ENCODE measurements at regions not wholly inside any gene's neighbourhood (a gene's known extent, or its start where the extent isn't known, plus 50 kb on each side); places are given as distances from the start of the nearest gene placed in this dataset.
"Not testable (repeated sequence)": the region's sequence is repeated elsewhere in the genome, so short reads cannot be mapped to it uniquely, and the experiment has no call there.

DNA sequence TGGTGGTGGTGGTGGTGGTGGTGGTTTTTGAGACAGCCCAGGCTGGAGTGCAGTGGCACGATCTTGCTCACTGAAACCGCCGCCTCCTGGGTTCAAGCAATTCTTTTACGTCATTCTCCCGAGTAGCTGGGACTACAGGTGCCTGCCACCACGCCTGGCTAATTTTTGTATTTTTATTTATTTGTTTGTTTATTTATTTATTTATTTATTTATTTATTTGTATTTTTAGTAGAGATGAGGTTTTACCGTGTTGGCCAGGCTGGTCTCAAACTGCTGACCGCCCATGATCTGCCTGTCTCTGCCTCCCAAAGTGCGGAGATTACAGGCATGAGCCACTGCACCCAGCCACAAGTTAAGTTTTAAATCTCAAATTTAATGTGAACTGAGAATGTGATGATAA is 126.5 kb downstream of the PCDH18 start:
- not testable (repeated sequence) for H3K4me1 ChIP-seq (ENCODE audit: control insufficient read depth in 3 of 3, insufficient read depth in 3 of 3, low read length in 3 of 3); H3K4me3 ChIP-seq (ENCODE audit: low read length in 3 of 3); H3K9me3 ChIP-seq (ENCODE audit: control insufficient read depth in 3 of 3, low read length in 3 of 3); H3K9ac ChIP-seq (ENCODE audit: low read depth in 1 of 3, low read length in 3 of 3); H3K27me3 ChIP-seq (ENCODE audit: control insufficient read depth in 3 of 3, insufficient read depth in 3 of 3, low read length in 3 of 3); H3K36me3 ChIP-seq (ENCODE audit: control insufficient read depth in 3 of 3, insufficient read depth in 3 of 3, low read length in 3 of 3); H3K27ac ChIP-seq (ENCODE audit: low read depth, low read length)

DNA sequence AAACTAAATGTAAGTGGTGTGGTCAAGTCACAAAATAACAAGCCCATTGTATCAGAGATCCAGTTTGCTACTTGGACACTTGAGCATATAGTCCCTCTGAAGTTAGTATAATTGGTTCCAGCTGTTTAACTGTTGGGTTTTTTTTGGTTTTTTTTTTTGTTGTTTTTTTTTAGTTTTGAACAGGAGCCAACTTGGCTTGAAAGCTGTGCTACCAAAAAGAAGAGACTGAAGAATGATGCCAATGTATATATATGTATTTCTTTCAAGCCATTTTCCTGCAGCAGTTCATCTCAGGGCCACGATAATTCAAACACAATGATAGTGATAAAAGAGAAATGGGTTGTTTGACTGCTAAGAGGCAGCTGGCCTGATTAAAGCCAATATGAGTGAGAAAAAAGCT is 138.3 kb downstream of the PCDH18 start:
- Histone ChIP-seq H3K9ac (ENCODE audit: low read depth in 1 of 3, low read length in 3 of 3) (no peak overlapping the region), H3K27ac (ENCODE audit: low read depth, low read length) (no peak overlapping the region)

GRCh38 chr4:137393044-137393443 is 139.2 kb downstream of the PCDH18 start:
- no peak overlapping the region for H3K4me3 ChIP-seq (ENCODE audit: low read length in 3 of 3)
- H3K4me1 ChIP-seq (ENCODE audit: control insufficient read depth in 3 of 3, insufficient read depth in 3 of 3, low read length in 3 of 3), result no peaks in the 10 kb centered on the region
- H3K36me3 ChIP-seq (ENCODE audit: control insufficient read depth in 3 of 3, insufficient read depth in 3 of 3, low read length in 3 of 3), result no peaks in the 10 kb centered on the region
- no peak overlapping the region for H3K9ac ChIP-seq (ENCODE audit: low read depth in 1 of 3, low read length in 3 of 3)
- no peak overlapping the region for H3K27ac ChIP-seq (ENCODE audit: low read depth, low read length)
- no peaks in the 10 kb centered on the region for H3K27me3 ChIP-seq (ENCODE audit: control insufficient read depth in 3 of 3, insufficient read depth in 3 of 3, low read length in 3 of 3)
- H3K9me3 ChIP-seq (ENCODE audit: control insufficient read depth in 3 of 3, low read length in 3 of 3), result no peaks in the 10 kb centered on the region

More for the DNA sequence above, 138.3 kb downstream of the PCDH18 start:
- H3K36me3 ChIP-seq (ENCODE audit: control insufficient read depth in 3 of 3, insufficient read depth in 3 of 3, low read length in 3 of 3), result no peaks in the 10 kb centered on the region
- no peaks in the 10 kb centered on the region for H3K4me1 ChIP-seq (ENCODE audit: control insufficient read depth in 3 of 3, insufficient read depth in 3 of 3, low read length in 3 of 3)
- H3K4me3 ChIP-seq (ENCODE audit: low read length in 3 of 3), result no peak overlapping the region
- H3K27me3 ChIP-seq (ENCODE audit: control insufficient read depth in 3 of 3, insufficient read depth in 3 of 3, low read length in 3 of 3), result no peaks in the 10 kb centered on the region
- H3K9me3 ChIP-seq (ENCODE audit: control insufficient read depth in 3 of 3, low read length in 3 of 3), result no peaks in the 10 kb centered on the region

DNA sequence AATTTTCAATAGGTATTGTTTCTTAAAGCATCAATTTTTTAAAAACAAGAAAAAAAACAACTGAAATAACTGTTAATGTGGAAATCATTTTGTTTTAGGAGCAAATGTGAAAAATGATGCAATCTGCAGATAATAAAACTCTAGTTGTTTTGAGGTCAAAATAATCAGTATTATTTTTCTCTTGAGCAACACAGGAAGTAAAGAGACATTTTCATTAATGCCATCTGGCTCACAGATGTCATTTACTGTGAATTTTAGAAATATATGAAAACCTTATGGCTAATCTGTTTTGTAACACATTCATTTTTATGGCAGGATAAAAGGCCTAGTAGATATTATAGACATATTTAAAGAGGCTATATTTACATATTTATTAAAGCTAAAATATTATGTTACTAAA is 141.6 kb downstream of the PCDH18 start:
- H3K9ac ChIP-seq (ENCODE audit: low read depth in 1 of 3, low read length in 3 of 3), result no peak overlapping the region

DNA sequence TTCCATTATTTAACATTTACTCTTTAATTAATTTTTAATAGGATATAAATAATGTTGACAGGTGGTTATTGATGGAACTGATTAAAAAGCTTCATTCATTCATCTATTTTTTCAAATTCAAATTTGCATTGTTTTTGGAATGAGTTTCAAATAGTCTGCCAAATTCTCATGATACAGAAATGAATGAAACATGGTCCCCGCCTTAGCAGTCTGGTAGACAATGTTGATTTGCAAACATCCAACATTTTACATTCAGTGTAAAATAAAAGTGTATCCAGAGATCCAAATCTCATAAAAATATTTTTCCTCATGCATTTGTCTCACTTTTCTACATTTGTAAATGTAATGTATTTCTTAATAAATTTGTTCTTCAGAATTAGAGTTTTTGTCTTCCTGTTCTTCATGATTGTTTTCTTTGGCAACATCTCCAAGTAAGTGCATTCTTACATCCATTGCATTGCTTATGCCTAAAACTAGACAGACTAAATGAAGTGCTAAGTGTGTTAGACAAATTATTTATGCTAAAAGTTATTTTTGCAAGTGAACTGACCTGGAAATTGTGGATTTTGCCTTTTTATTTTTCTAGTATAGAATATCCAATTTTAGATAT is 142.3 kb downstream of the PCDH18 start:
- Histone ChIP-seq H3K27me3 (ENCODE audit: control insufficient read depth in 3 of 3, insufficient read depth in 3 of 3, low read length in 3 of 3) (no peaks in the 10 kb centered on the region), H3K4me1 (ENCODE audit: control insufficient read depth in 3 of 3, insufficient read depth in 3 of 3, low read length in 3 of 3) (no peaks in the 10 kb centered on the region), H3K9ac (ENCODE audit: low read depth in 1 of 3, low read length in 3 of 3) (no peak overlapping the region), H3K9me3 (ENCODE audit: control insufficient read depth in 3 of 3, low read length in 3 of 3) (no peaks in the 10 kb centered on the region), H3K4me3 (ENCODE audit: low read length in 3 of 3) (no peak overlapping the region), H3K36me3 (ENCODE audit: control insufficient read depth in 3 of 3, insufficient read depth in 3 of 3, low read length in 3 of 3) (no peaks in the 10 kb centered on the region), H3K27ac (ENCODE audit: low read depth, low read length) (no peak overlapping the region)

More for the DNA sequence above, 141.6 kb downstream of the PCDH18 start:
- H3K36me3 ChIP-seq (ENCODE audit: control insufficient read depth in 3 of 3, insufficient read depth in 3 of 3, low read length in 3 of 3), result no peaks in the 10 kb centered on the region
- H3K9me3 ChIP-seq (ENCODE audit: control insufficient read depth in 3 of 3, low read length in 3 of 3), result no peaks in the 10 kb centered on the region
- H3K4me1 ChIP-seq (ENCODE audit: control insufficient read depth in 3 of 3, insufficient read depth in 3 of 3, low read length in 3 of 3), result no peaks in the 10 kb centered on the region
- H3K27ac ChIP-seq (ENCODE audit: low read depth, low read length), result no peak overlapping the region
- no peak overlapping the region for H3K4me3 ChIP-seq (ENCODE audit: low read length in 3 of 3)
- H3K27me3 ChIP-seq (ENCODE audit: control insufficient read depth in 3 of 3, insufficient read depth in 3 of 3, low read length in 3 of 3), result no peaks in the 10 kb centered on the region

GRCh38 chr4:137387924-137388323 is 144.4 kb downstream of the PCDH18 start:
- H3K9ac ChIP-seq (ENCODE audit: low read depth in 1 of 3, low read length in 3 of 3), result no peak overlapping the region
- no peaks in the 10 kb centered on the region for H3K36me3 ChIP-seq (ENCODE audit: control insufficient read depth in 3 of 3, insufficient read depth in 3 of 3, low read length in 3 of 3)
- H3K27me3 ChIP-seq (ENCODE audit: control insufficient read depth in 3 of 3, insufficient read depth in 3 of 3, low read length in 3 of 3), result no peaks in the 10 kb centered on the region
- no peak overlapping the region for H3K4me3 ChIP-seq (ENCODE audit: low read length in 3 of 3)
- H3K27ac ChIP-seq (ENCODE audit: low read depth, low read length), result no peak overlapping the region
- no peaks in the 10 kb centered on the region for H3K4me1 ChIP-seq (ENCODE audit: control insufficient read depth in 3 of 3, insufficient read depth in 3 of 3, low read length in 3 of 3)
- H3K9me3 ChIP-seq (ENCODE audit: control insufficient read depth in 3 of 3, low read length in 3 of 3), result no peaks in the 10 kb centered on the region

GRCh38 chr4:137384476-137384875 is 147.8 kb downstream of the PCDH18 start:
- H3K9me3 ChIP-seq (ENCODE audit: control insufficient read depth in 3 of 3, low read length in 3 of 3), result no peaks in the 10 kb centered on the region
- H3K4me1 ChIP-seq (ENCODE audit: control insufficient read depth in 3 of 3, insufficient read depth in 3 of 3, low read length in 3 of 3), result no peaks in the 10 kb centered on the region
- H3K27ac ChIP-seq (ENCODE audit: low read depth, low read length), result no peak overlapping the region
- no peak overlapping the region for H3K9ac ChIP-seq (ENCODE audit: low read depth in 1 of 3, low read length in 3 of 3)
- H3K27me3 ChIP-seq (ENCODE audit: control insufficient read depth in 3 of 3, insufficient read depth in 3 of 3, low read length in 3 of 3), result no peaks in the 10 kb centered on the region
- no peaks in the 10 kb centered on the region for H3K36me3 ChIP-seq (ENCODE audit: control insufficient read depth in 3 of 3, insufficient read depth in 3 of 3, low read length in 3 of 3)
- no peak overlapping the region for H3K4me3 ChIP-seq (ENCODE audit: low read length in 3 of 3)

GRCh38 chr4:137378821-137379220 is 153.5 kb downstream of the PCDH18 start:
- Histone ChIP-seq H3K9ac (ENCODE audit: low read depth in 1 of 3, low read length in 3 of 3) (no peak overlapping the region), H3K4me1 (ENCODE audit: control insufficient read depth in 3 of 3, insufficient read depth in 3 of 3, low read length in 3 of 3) (no peaks in the 10 kb centered on the region), H3K27ac (ENCODE audit: low read depth, low read length) (no peak overlapping the region), H3K4me3 (ENCODE audit: low read length in 3 of 3) (no peak overlapping the region), H3K36me3 (ENCODE audit: control insufficient read depth in 3 of 3, insufficient read depth in 3 of 3, low read length in 3 of 3) (no peaks in the 10 kb centered on the region), H3K9me3 (ENCODE audit: control insufficient read depth in 3 of 3, low read length in 3 of 3) (no peaks in the 10 kb centered on the region), H3K27me3 (ENCODE audit: control insufficient read depth in 3 of 3, insufficient read depth in 3 of 3, low read length in 3 of 3) (no peaks in the 10 kb centered on the region)

DNA sequence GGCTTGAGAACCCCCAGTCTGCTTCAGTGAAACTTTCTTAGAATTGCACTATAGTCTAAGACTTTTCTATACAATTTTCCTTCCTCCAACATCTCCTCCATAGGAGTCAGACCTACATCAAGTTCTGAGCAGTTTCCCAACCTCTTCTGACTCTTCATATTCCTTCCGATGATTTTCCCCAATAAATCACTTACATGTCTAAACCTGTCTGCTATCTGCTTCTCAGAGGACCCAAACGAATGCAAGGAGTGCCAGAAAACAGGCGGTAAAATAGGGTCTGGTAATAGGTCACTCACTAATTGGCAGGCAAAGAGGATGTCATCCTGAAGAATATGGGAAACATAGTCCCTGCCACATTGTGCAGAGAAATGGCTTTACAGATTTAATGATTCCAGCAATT is 153.9 kb downstream of the PCDH18 start:
- H3K27ac ChIP-seq (ENCODE audit: low read depth, low read length), result no peak overlapping the region
- no peaks in the 10 kb centered on the region for H3K27me3 ChIP-seq (ENCODE audit: control insufficient read depth in 3 of 3, insufficient read depth in 3 of 3, low read length in 3 of 3)
- no peak overlapping the region for H3K9ac ChIP-seq (ENCODE audit: low read depth in 1 of 3, low read length in 3 of 3)
- H3K4me3 ChIP-seq (ENCODE audit: low read length in 3 of 3), result no peak overlapping the region
- H3K4me1 ChIP-seq (ENCODE audit: control insufficient read depth in 3 of 3, insufficient read depth in 3 of 3, low read length in 3 of 3), result no peaks in the 10 kb centered on the region
- no peaks in the 10 kb centered on the region for H3K9me3 ChIP-seq (ENCODE audit: control insufficient read depth in 3 of 3, low read length in 3 of 3)
- no peaks in the 10 kb centered on the region for H3K36me3 ChIP-seq (ENCODE audit: control insufficient read depth in 3 of 3, insufficient read depth in 3 of 3, low read length in 3 of 3)

GRCh38 chr4:137376312-137376711 is 156.0 kb downstream of the PCDH18 start:
- H3K36me3 ChIP-seq (ENCODE audit: control insufficient read depth in 3 of 3, insufficient read depth in 3 of 3, low read length in 3 of 3), result no peaks in the 10 kb centered on the region
- H3K9me3 ChIP-seq (ENCODE audit: control insufficient read depth in 3 of 3, low read length in 3 of 3), result no peaks in the 10 kb centered on the region
- H3K4me3 ChIP-seq (ENCODE audit: low read length in 3 of 3), result no peak overlapping the region
- H3K9ac ChIP-seq (ENCODE audit: low read depth in 1 of 3, low read length in 3 of 3), result no peak overlapping the region
- no peaks in the 10 kb centered on the region for H3K27me3 ChIP-seq (ENCODE audit: control insufficient read depth in 3 of 3, insufficient read depth in 3 of 3, low read length in 3 of 3)
- H3K27ac ChIP-seq (ENCODE audit: low read depth, low read length), result no peak overlapping the region
- H3K4me1 ChIP-seq (ENCODE audit: control insufficient read depth in 3 of 3, insufficient read depth in 3 of 3, low read length in 3 of 3), result no peaks in the 10 kb centered on the region
